ENCODE measurements at regions not wholly inside any gene's neighbourhood (a gene's known extent, or its start where the extent isn't known, plus 50 kb on each side); places are given as distances from the start of the nearest gene placed in this dataset.

DNA sequence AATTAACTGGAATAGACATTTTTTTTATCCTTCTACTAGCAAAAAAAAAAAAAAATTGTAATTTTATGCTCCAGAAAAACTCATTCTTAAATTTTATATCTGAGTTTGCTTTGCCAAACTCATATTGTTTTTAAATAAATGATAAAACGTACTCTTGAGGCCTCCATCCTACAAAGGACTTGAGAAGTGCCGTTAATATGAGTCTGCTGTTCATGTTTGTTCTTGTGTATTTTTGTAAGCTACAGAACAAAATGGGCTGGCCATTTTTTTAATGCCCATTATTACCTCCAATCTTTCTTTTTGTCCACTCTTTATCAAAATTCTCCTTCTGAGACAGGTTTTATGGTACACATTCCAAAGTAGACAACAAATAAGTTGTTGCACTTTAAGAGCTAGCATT, 643.5 kb upstream of the SOX9 start:
- TF ChIP-seq POLR2AphosphoS5 (IDR thresholded peaks at IDR 0.05; ENCODE audit: insufficient read depth, low read depth, low read length), result no peak
- no peak for TF ChIP-seq POLR2A (IDR thresholded peaks at IDR 0.05; ENCODE audit: low read depth, low read length)
- no peak for TF ChIP-seq MAX (IDR thresholded peaks at IDR 0.05; ENCODE audit: insufficient read depth, insufficient read length)
- no peak for TF ChIP-seq GATA2 (IDR thresholded peaks at IDR 0.05; ENCODE audit: insufficient read depth, insufficient read length, low read depth, low read length)
- TF ChIP-seq JUN (IDR thresholded peaks at IDR 0.05; ENCODE audit: borderline replicate concordance, insufficient read depth, insufficient read length, low read depth), result no peak
- no peak for TF ChIP-seq EZH2 (IDR thresholded peaks at IDR 0.05; ENCODE audit: borderline replicate concordance, low read depth, low read length, severe bottlenecking)
- no peak for TF ChIP-seq MYC (IDR thresholded peaks at IDR 0.05; ENCODE audit: low read depth, low read length)
- TF ChIP-seq CTCF (IDR thresholded peaks at IDR 0.05; ENCODE audit: extremely low read depth in 1 of 2, insufficient read depth in 1 of 2, low read depth in 1 of 2, low read length in 2 of 2), result no peak
- TF ChIP-seq FOS (IDR thresholded peaks at IDR 0.05; ENCODE audit: borderline replicate concordance, insufficient read depth, low read length), result no peak
- H2AFZ ChIP-seq (ENCODE audit: low read depth, low read length), result no peak overlapping the region
- no peaks in the 10 kb centered on the region for H3K9me3 ChIP-seq (replicated peaks; ENCODE audit: control insufficient read depth, insufficient read depth, low read length)
- no peaks in the 10 kb centered on the region for H3K9me1 ChIP-seq (replicated peaks; ENCODE audit: control insufficient read depth, extremely low read depth, insufficient read depth, low read length)
- DNase-seq (ENCODE audit: low read depth, low spot score), result no peak
- no peak for FAIRE-seq
- H3K9ac ChIP-seq (replicated peaks; ENCODE audit: extremely low read depth, insufficient read depth, low read length), result no peak overlapping the region
- H3K36me3 ChIP-seq (ENCODE audit: control insufficient read depth in 2 of 2, extremely low read depth in 1 of 2, insufficient read depth in 2 of 2, low read length in 2 of 2), result no peaks in the 10 kb centered on the region
- H3K4me2 ChIP-seq (ENCODE audit: insufficient read depth, low read length), result no peak overlapping the region
- no peaks in the 10 kb centered on the region for H3K27me3 ChIP-seq (ENCODE audit: control insufficient read depth in 2 of 2, insufficient read depth in 2 of 2, low read length in 2 of 2)
- H3K4me1 ChIP-seq (ENCODE audit: control insufficient read depth, extremely low read depth, insufficient read depth, low read length), result no peaks in the 10 kb centered on the region
- no peaks in the 10 kb centered on the region for H4K20me1 ChIP-seq (replicated peaks; ENCODE audit: control insufficient read depth, extremely low read depth, insufficient read depth, low read length)
- no peak overlapping the region for H3K27ac ChIP-seq (ENCODE audit: insufficient read depth, low read depth, low read length)
- no TSS peak for BruUV-seq (replicated peaks)
- intact Hi-C loops (cut with micrococcal nuclease), result no loop called here
- ChIA-PET CTCF (no interaction called here), POLR2A (no interaction called here)
- H3K79me2 ChIP-seq (ENCODE audit: control insufficient read depth, insufficient read depth, low read length), result no peaks in the 10 kb centered on the region
- H3K4me3 ChIP-seq (replicated peaks in 1 of 3; ENCODE audit: insufficient read depth in 1 of 3, low read depth in 1 of 3, low read length in 3 of 3), result no peak overlapping the region
- dilution Hi-C loops (cut with MboI; ENCODE audit: extremely low pct_ligation_motif_present, low sequenced_read_pairs), result no loop called here

All from endothelial cell of umbilical vein (primary cell).